Lung (tissue), 11 donors: ENCODE measurements at regions not wholly inside any gene's neighbourhood (a gene's known extent, or its start where the extent isn't known, plus 50 kb on each side); places are given as distances from the start of the nearest gene placed in this dataset.

Source experiments
- ATAC-seq: fragments of 200-7000 bp; cut with Tn5 transposase; one replicate; pipeline ENCODE4 v1.9.1; 2020; ENCODE audit warnings: moderate number of reproducible peaks; ENCODE audit not compliant: insufficient read depth, low FRiP score
- DNase-seq, 3 donors: peaks; one replicate each; pipeline ENCODE4 v3.0.0-alpha.2; 2013 to 2017
- H3K27ac ChIP-seq, 2 donors: one replicate each; pipeline ENCODE4 v1.5.1; 2013; ENCODE audit warnings: mild to moderate bottlenecking in 2 of 2, moderate library complexity in 2 of 2, control low read depth in 1 of 2, inconsistent platforms in 1 of 2, low read depth in 1 of 2, low read length in 1 of 2
- H3K27me3 ChIP-seq, 3 donors: one replicate each; pipeline ENCODE4 v1.5.1; 2013; ENCODE audit warnings: low read length in 2 of 3; ENCODE audit not compliant: control insufficient read depth in 3 of 3, insufficient read depth in 3 of 3
- H3K36me3 ChIP-seq, 4 donors: one replicate each; pipeline ENCODE4 v1.5.1; 2013; ENCODE audit warnings: low read length in 4 of 4, mild to moderate bottlenecking in 1 of 4, moderate library complexity in 1 of 4; ENCODE audit not compliant: control insufficient read depth in 4 of 4, insufficient read depth in 4 of 4
- H3K4me1 ChIP-seq, 5 donors: one replicate each; pipeline ENCODE4 v1.5.1; 2013; ENCODE audit warnings: low read length in 5 of 5, mild to moderate bottlenecking in 2 of 5, moderate library complexity in 1 of 5; ENCODE audit not compliant: control insufficient read depth in 5 of 5, insufficient read depth in 5 of 5
- H3K4me3 ChIP-seq: one replicate; pipeline ENCODE4 v1.5.1; 2013; ENCODE audit warnings: mild to moderate bottlenecking, control low read depth, moderate library complexity
- H3K9ac ChIP-seq, 2 donors: one replicate each; pipeline ENCODE4 v1.5.1; 2013; ENCODE audit warnings: low read length in 2 of 2, control low read depth in 1 of 2; ENCODE audit not compliant: insufficient read depth in 1 of 2
- H3K9me3 ChIP-seq, 4 donors: one replicate each; pipeline ENCODE4 v1.5.1; 2013; ENCODE audit warnings: low read length in 3 of 4, mild to moderate bottlenecking in 1 of 4, moderate library complexity in 1 of 4; ENCODE audit not compliant: control insufficient read depth in 4 of 4, insufficient read depth in 3 of 4
- WGBS, 2 donors: extraction: QIAGEN DNeasy Blood & Tissue Kit; methylation state at CpG; one replicate each; pipeline ENCODE4 v1.1.7; 2013; 5-methylcytosine and 5-hydroxymethylcytosine counted together
- TF ChIP-seq, protein P1 (sequence below): IDR thresholded peaks from 2 replicates; pipeline ENCODE4 v1.5.1; 2012; ENCODE audit warnings: mild to moderate bottlenecking; ENCODE audit errors: control extremely low read depth, extremely low read depth
- donor health status: control.
- donor health status: control.
- donor health status: Bipolar disorder and iron deficiency.
- donor health status: healthy.
- donor health status: DM: yes; HTN: yes; CAD: no.

DNA sequence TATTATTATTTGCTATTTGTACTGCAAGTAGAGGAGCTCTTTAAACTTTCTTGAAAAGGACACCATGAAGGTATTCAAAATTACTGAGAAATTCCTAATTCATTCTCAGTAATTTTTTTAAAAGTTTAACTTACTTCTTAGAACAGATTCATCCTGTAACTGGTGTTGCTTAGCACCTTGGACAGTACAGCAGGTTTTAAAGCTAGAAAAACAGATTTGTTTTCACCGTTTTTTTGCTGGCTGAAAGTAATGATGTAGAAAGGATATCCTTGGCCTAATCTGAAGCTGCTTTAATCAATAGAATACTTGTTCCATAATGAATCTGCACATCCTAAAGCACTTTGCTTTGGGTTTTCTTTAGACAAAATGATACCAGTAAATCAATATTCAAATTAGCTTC is 142.5 kb upstream of the TRAM1L1 start:
- no peak overlapping the region for H3K27ac ChIP-seq
- no peaks in the 10 kb centered on the region for H3K9me3 ChIP-seq
- no peaks in the 10 kb centered on the region for H3K36me3 ChIP-seq
- H3K27me3 ChIP-seq: no peaks in the 10 kb centered on the region
- H3K4me1 ChIP-seq: no peaks in the 10 kb centered on the region
- TF ChIP-seq, protein P1, sequence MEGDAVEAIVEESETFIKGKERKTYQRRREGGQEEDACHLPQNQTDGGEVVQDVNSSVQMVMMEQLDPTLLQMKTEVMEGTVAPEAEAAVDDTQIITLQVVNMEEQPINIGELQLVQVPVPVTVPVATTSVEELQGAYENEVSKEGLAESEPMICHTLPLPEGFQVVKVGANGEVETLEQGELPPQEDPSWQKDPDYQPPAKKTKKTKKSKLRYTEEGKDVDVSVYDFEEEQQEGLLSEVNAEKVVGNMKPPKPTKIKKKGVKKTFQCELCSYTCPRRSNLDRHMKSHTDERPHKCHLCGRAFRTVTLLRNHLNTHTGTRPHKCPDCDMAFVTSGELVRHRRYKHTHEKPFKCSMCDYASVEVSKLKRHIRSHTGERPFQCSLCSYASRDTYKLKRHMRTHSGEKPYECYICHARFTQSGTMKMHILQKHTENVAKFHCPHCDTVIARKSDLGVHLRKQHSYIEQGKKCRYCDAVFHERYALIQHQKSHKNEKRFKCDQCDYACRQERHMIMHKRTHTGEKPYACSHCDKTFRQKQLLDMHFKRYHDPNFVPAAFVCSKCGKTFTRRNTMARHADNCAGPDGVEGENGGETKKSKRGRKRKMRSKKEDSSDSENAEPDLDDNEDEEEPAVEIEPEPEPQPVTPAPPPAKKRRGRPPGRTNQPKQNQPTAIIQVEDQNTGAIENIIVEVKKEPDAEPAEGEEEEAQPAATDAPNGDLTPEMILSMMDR: no peak
- no peak overlapping the region for H3K4me3 ChIP-seq
- no peak overlapping the region for H3K9ac ChIP-seq
- DNase-seq (no peak), ATAC-seq (no peak)
- 65 to 66% methylated on average over 1 of the region's 1 CpG for WGBS, 2 donors

- ATAC-seq: no peak
- Histone ChIP-seq H3K36me3 (no peaks in the 10 kb centered on the region), H3K9ac (no peak overlapping the region), H3K27me3 (no peaks in the 10 kb centered on the region), H3K9me3 (peaks cover 0 to 3% (median 0%) of the 10 kb centered on the region in 4 donors), H3K4me3 (no peak overlapping the region), H3K27ac (no peak overlapping the region), H3K4me1 (no peaks in the 10 kb centered on the region)
- TF ChIP-seq, protein P1: no peak
- WGBS, 2 donors: 86 to 94% methylated on average over 6 of the region's 6 CpGs
- no peak for DNase-seq
Measured at GRCh38 chr4:117239434-117239833, 154.1 kb upstream of the TRAM1L1 start.

GRCh38 chr4:117249333-117249732 is 164.0 kb upstream of the TRAM1L1 start:
- no peak for ATAC-seq
- Histone ChIP-seq H3K36me3 (no peaks in the 10 kb centered on the region), H3K27ac (no peak overlapping the region), H3K4me1 (no peaks in the 10 kb centered on the region), H3K9ac (no peak overlapping the region), H3K27me3 (no peaks in the 10 kb centered on the region), H3K9me3 (no peaks in the 10 kb centered on the region), H3K4me3 (no peak overlapping the region)
- 76 to 83% methylated on average over 3 of the region's 3 CpGs for WGBS, 2 donors
- TF ChIP-seq, protein P1: no peak
- DNase-seq: no peak

DNA sequence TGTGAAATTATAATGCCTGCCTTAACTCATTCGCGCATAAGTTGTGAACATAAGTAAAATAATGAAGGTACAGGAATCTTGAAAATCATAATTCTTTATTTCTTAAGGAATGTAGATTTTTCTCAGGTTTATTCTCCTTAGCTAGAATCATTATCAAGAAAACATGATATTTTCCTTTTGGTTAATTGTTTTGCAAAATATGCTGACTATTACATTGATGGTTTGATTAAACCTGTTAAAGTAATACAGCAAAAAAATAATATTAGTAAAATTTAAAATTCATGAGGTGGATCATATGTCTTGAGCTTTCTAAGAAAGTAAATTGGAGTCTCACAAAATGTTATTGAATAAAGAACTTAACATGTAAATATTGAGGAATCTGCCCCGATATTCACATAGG is 178.7 kb upstream of the TRAM1L1 start:
- no peak for ATAC-seq
- 75 to 97% methylated on average over 3 of the region's 3 CpGs for WGBS, 2 donors

More for the DNA sequence above, 178.7 kb upstream of the TRAM1L1 start:
- Histone ChIP-seq H3K9ac (no peak overlapping the region), H3K36me3 (no peaks in the 10 kb centered on the region), H3K27me3 (no peaks in the 10 kb centered on the region), H3K9me3 (no peaks in the 10 kb centered on the region), H3K27ac (no peak overlapping the region), H3K4me3 (no peak overlapping the region), H3K4me1 (no peaks in the 10 kb centered on the region)
- no peak for DNase-seq
- TF ChIP-seq, protein P1: no peak
